NT2/D1 (cell line): ENCODE measurements at regions not wholly inside any gene's neighbourhood (a gene's known extent, or its start where the extent isn't known, plus 50 kb on each side); places are given as distances from the start of the nearest gene placed in this dataset.

Source experiments
- SUZ12 ChIP-seq: IDR thresholded peaks from 2 replicates; pipeline ENCODE4 v1.6.1; 2011; ENCODE audit not compliant: insufficient read length, insufficient read depth; ENCODE audit errors: extremely low read depth
- ZNF274 ChIP-seq: IDR thresholded peaks from 2 replicates; pipeline ENCODE4 v1.6.1; 2011; ENCODE audit warnings: mild to moderate bottlenecking, low read depth, low read length

GRCh38 chr1:98452162-98452561 lies 209.4 kb upstream of the SNX7 start:
- TF ChIP-seq ZNF274 (no peak), SUZ12 (no peak)
